ENCODE measurements at regions not wholly inside any gene's neighbourhood (a gene's known extent, or its start where the extent isn't known, plus 50 kb on each side); places are given as distances from the start of the nearest gene placed in this dataset.
A peak's percentile ranks its signal among the peaks of the same experiment; 100 is the strongest.

GRCh38 chr16:55949518-55949917 is 74.3 kb upstream of the CES5A start:
- H3K4me3 ChIP-seq (ENCODE audit: control insufficient read depth, low read depth, low read length): no peak overlapping the region
- TF ChIP-seq CTCF (conservative IDR thresholded peaks at IDR 0.05; ENCODE audit: control insufficient read depth, insufficient read depth, low read depth, low read length): no peak
- peak; percentile 11 for DNase-seq (ENCODE audit: low read depth)

- H3K4me3 ChIP-seq (ENCODE audit: control insufficient read depth, low read depth, low read length): no peak overlapping the region
- TF ChIP-seq CTCF (conservative IDR thresholded peaks at IDR 0.05; ENCODE audit: control insufficient read depth, insufficient read depth, low read depth, low read length): no peak
- no peak for DNase-seq (ENCODE audit: low read depth)
Observed at GRCh38 chr16:55948230-55948629, 73.1 kb upstream of the CES5A start.

- no peak for DNase-seq (ENCODE audit: low read depth)
- H3K4me3 ChIP-seq (ENCODE audit: control insufficient read depth, low read depth, low read length): no peak overlapping the region
- TF ChIP-seq CTCF (conservative IDR thresholded peaks at IDR 0.05; ENCODE audit: control insufficient read depth, insufficient read depth, low read depth, low read length): no peak
Observed at GRCh38 chr16:55947366-55947765, 72.2 kb upstream of the CES5A start.

- peak; percentile 63 for DNase-seq (ENCODE audit: low read depth)
- peak; percentile 95 for TF ChIP-seq CTCF (conservative IDR thresholded peaks at IDR 0.05; ENCODE audit: control insufficient read depth, insufficient read depth, low read depth, low read length)
- no peak overlapping the region for H3K4me3 ChIP-seq (ENCODE audit: control insufficient read depth, low read depth, low read length)
Observed at GRCh38 chr16:55944377-55944802, 69.2 kb upstream of the CES5A start.

GRCh38 chr16:55943267-55943666 is 68.1 kb upstream of the CES5A start:
- H3K4me3 ChIP-seq (ENCODE audit: control insufficient read depth, low read depth, low read length): no peak overlapping the region
- peak; percentile 5 for DNase-seq (ENCODE audit: low read depth)
- TF ChIP-seq CTCF (conservative IDR thresholded peaks at IDR 0.05; ENCODE audit: control insufficient read depth, insufficient read depth, low read depth, low read length): no peak

- DNase-seq (ENCODE audit: low read depth): no peak
- H3K4me3 ChIP-seq (ENCODE audit: control insufficient read depth, low read depth, low read length): no peak overlapping the region
- TF ChIP-seq CTCF (conservative IDR thresholded peaks at IDR 0.05; ENCODE audit: control insufficient read depth, insufficient read depth, low read depth, low read length): no peak
Observed at GRCh38 chr16:55942821-55943220, 67.6 kb upstream of the CES5A start.

- no peak for TF ChIP-seq CTCF (conservative IDR thresholded peaks at IDR 0.05; ENCODE audit: control insufficient read depth, insufficient read depth, low read depth, low read length)
- no peak for DNase-seq (ENCODE audit: low read depth)
- no peak overlapping the region for H3K4me3 ChIP-seq (ENCODE audit: control insufficient read depth, low read depth, low read length)
Observed at GRCh38 chr16:55941552-55941951, 66.4 kb upstream of the CES5A start.

Measured in fibroblast of mammary gland (primary cell).